Stimulated activated CD4-positive, alpha-beta T cell treated with anti-CD3 and anti-CD28 coated beads, Interleukin-12 subunit alpha, Interleukin-12 subunit beta, amount 100 ng/mL, for 4 hours (primary cell): ENCODE measurements at regions not wholly inside any gene's neighbourhood (a gene's known extent, or its start where the extent isn't known, plus 50 kb on each side); places are given as distances from the start of the nearest gene placed in this dataset.
"Not testable (repeated sequence)": the region's sequence is repeated elsewhere in the genome, so short reads cannot be mapped to it uniquely, and the experiment has no call there.

Source experiments
- DNase-seq: peaks from one replicate; pipeline ENCODE4 v3.0.0-alpha.2; 2020

DNA sequence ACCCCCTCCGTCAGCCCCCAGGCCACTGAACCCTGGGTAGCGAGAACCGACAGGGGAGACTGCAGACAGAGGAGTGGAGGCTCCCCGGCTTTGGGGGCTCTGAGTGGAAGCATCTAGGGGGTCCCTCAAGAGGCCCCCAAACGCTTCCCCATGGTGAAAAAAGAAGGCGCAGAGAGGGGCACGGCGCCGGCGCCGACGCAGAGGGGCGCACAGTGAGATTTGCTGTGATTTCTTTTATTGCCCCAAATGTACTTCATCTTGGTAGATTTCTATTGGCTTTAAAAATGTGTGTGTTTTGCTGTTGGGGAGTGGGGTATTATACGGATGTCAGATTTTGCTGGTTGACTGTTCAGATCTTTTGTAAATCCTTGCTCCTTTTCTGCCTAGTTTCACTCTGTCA is 392.9 kb downstream of the GOLGA6L6 start:
- not testable (repeated sequence) for DNase-seq

DNA sequence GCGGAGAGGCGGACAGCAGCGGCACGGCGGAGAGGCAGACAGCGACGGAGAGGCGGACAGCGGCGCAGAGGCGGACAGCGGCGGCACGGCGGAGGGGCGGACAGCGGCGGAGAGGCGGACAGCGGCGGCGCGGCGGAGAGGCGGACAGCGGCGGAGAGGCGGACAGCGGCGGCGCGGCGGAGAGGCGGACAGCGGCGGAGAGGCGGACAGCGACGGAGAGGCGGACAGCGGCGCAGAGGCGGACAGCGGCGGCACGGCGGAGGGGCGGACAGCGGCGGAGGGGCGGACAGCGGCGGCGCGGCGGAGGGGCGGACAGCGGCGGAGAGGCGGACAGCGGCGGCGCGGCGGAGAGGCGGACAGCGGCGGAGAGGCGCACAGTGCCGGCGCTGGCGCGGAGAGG is 393.6 kb downstream of the GOLGA6L6 start:
- DNase-seq: not testable (repeated sequence)

DNA sequence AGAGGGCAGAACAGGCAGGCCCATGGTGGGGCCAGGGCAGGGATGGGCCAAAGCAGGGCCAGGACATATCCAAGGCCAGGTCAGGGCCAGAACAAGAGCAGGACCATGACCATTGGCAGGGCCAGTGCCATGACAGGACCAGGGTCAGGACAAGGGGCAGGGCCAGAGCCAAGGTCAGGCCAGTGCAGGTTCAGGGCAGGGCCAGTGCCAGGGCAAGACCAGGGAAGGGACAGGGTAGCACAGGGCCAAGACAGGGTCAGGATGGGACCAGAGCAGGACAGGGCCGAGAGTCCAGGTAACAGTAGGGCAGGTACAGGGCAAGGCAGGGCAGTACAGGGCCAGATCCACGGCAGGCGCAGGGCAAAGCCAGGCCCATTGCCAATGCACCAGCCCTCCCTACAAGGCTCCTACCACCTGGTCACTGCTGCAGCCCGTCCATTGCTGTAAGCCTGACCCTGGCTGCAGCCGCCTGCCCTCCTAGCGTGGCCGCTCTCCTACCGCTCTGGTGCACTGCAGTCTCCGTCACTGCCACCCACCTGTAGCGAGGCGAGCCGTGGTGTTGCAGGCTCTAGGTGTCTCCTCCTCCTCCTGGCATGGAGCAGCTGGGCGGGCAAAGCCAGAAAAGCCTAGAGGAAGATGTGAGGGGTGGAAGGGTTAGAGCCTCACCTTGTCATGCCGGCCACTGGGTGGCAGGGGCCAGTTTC is 397.1 kb downstream of the GOLGA6L6 start:
- DNase-seq: not testable (repeated sequence)

DNA sequence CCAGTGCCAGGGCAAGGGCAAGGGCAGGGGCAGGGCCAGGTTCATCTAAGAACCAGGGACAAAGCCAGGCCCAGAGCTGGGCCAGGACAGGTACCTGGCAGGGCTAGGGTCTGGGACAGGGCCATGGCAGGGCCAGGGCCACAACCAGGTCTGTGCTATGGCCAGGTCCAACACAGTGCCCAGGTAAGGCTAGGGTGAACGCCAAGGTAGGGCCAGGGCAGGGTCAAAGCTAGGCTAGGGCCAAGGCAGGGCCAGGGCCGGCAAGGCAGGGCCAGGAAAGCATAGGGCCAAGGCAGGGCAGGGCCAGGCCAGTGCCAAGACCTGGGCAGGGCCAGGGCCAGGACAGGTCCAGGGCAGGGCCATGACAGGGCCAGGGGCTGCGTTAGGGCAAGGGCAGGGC is 398.7 kb downstream of the GOLGA6L6 start:
- not testable (repeated sequence) for DNase-seq

DNA sequence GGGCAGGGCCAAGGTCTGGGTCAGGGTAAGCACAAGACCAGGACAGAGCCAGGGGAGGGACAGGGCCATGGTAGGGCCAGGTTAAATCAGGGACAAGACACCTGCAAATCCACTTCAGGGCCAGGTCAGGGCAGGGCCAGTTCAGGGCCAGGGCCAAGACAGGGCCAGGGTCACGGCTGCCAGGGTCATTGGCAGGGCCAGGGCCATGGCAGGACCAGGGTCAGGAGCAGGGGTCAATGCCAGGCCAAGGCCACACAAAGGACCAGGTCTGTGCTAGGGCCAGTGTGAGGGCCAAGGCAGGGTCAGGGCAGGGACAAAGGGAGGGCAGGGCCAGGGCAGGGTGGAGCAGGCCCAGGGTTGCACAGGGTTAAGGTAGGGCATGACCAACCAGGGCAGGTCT is 399.2 kb downstream of the GOLGA6L6 start:
- DNase-seq: not testable (repeated sequence)

DNA sequence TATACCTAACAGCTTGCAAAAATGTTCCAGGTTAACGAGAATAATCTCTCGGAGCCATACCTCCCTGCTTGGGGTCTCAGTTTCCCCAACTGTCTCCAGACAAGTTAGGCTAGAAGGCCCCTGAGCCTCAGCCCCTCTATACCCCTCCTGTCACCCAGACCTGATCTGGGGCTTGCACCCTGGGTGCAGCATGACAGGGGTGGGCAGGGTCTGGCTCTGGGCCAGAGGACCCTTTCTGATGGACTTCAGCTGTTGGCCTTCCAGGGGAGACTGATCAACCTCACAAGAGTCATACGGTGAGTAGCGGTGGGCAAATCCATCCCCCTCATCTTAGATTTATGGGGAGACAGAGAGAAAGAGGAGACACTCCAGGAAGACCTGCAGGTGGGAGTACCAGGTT is 416.9 kb downstream of the GOLGA6L6 start:
- DNase-seq: not testable (repeated sequence)

DNA sequence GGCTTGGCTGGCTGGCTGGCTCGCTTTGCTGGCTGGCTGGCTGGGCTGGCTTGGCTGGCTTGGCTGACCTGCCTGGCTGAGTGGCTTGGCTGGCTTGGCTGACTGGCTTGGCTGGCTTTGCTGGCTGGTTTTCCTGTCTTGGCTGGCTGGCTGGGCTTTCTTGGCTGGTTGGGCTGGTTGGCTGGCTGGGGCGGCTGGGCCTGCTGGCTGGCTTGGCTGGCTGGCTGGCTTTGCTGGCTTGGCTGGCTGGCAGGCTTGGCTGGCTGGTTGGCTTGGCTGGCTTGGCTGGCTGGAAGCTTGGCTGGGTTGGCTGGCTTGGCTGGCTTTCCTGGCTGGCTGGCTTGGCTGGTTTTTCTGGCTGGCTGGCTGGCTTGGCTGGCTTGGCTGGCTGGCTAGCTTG is 435.6 kb downstream of the GOLGA6L6 start:
- no peak for DNase-seq

DNA sequence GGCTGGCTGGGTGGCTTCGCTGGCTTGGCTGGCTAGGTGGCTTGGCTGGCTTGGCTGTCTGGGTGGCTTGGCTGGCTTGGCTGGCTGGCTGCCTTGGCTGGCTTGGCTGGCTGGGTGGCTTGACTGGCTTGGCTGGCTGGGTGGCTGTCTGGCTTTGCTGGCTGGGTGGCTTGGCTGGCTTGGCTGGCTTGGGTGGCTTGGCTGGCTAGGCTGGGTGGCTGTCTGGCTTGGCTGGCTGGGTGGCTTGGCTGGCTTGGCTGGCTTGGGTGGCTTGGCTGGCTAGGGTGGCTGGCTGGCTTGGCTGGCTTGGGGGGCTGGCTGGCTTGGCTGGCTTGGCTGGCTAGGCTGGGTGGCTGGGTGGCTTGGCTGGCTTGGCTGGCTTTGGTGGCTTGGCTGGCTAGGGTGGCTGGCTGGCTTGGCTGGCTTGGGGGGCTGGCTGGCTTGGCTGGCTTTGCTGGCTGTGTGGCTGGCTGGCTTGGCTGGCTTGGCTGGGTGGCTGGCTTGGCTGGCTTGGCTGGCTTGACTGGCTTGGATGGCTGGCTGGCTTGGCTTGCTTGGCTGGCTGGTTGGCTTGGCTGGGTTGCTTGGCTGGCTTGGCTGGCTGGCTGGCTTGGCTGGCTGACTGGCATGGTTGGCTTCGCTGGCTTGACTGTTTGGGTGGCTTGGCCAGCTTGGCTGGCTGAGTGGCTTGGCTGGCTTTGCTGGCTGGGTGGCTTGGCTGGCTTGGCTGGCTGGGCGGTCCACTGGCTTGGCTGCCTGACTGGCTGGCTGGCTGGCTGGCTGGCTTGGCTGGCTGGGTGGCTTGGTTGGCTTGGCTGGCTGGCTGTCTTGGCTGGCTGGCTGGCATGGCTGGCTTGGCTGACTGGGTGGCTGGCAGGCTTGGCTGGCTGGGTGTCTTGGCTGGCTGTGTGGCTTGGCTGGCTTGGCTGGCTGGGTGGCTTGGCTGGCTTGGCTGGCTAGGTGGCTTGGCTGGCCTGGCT is 436.3 kb downstream of the GOLGA6L6 start:
- DNase-seq: not testable (repeated sequence)

DNA sequence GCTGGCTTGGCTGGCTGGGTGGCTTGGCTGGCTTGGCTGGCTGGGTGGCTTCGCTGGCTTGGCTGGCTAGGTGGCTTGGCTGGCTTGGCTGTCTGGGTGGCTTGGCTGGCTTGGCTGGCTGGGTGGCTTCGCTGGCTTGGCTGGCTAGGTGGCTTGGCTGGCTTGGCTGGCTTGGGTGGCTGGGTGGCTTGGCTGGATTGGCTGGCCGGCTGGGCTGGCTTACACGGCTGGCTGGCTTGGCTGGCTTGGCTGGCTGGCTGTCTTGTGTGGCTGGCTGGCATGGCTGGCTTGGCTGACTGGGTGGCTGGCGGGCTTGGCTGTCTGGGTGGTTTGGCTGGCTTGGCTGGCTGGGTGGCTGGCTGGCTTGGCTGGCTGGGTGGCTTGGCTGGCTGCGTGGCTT is 437.0 kb downstream of the GOLGA6L6 start:
- DNase-seq: not testable (repeated sequence)

DNA sequence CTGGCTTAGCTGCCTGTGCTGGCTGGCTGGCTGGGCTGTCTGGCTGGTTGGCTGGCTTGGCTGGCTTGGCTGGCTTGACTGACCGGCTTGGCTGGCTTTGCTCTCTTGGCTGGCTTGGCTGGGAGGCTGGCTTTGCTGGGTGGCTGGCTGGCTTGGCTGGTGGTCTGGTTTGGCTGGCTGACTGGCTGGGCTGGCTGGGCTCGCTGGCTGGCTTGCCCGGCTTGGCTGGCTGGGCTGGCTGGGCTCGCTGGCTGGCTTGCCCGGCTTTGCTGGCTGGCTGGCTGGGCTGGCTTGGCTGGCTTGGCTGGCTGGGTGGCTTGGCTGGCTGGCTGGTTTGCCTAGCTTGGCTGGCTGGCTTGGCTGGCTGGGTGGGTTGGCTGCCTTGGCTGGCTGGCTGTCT is 438.7 kb downstream of the GOLGA6L6 start:
- DNase-seq: not testable (repeated sequence)

DNA sequence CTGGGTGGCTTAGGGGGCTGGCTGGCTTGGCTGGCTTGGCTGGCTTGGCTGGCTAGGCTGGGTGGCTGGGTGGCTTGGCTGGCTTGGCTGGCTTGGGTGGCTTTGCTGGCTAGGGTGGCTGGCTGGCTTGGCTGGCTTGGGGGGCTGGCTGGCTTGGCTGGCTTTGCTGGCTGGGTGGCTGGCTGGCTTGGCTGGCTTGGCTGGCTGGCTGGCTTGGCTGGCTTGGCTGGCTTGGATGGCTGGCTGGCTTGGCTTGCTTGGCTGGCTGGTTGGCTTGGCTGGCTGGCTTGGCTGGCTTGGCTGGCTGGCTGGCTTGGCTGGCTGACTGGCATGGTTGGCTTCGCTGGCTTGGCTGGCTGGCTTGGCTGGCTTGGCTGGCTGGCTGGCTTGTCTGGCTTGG is 439.4 kb downstream of the GOLGA6L6 start:
- not testable (repeated sequence) for DNase-seq

DNA sequence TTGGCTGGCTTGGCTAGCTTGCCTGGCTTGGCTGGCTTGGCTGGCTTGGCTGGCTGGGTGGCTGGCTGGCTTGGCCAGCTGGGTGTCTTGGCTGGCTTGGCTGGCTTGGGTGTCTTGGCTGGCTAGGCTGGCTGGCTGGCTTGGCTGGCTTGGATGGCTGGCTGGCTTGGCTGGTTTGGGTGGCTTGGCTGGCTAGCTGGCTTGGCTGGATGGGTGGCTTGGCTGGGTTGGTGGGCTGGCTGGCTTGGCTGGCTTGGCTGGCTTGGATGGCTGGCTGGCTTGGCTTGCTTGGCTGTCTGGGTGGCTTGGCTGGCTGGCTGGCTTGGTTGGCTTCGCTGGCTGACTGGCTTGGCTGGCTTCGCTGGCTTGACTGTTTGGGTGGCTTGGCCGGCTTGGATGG is 440.3 kb downstream of the GOLGA6L6 start:
- not testable (repeated sequence) for DNase-seq

DNA sequence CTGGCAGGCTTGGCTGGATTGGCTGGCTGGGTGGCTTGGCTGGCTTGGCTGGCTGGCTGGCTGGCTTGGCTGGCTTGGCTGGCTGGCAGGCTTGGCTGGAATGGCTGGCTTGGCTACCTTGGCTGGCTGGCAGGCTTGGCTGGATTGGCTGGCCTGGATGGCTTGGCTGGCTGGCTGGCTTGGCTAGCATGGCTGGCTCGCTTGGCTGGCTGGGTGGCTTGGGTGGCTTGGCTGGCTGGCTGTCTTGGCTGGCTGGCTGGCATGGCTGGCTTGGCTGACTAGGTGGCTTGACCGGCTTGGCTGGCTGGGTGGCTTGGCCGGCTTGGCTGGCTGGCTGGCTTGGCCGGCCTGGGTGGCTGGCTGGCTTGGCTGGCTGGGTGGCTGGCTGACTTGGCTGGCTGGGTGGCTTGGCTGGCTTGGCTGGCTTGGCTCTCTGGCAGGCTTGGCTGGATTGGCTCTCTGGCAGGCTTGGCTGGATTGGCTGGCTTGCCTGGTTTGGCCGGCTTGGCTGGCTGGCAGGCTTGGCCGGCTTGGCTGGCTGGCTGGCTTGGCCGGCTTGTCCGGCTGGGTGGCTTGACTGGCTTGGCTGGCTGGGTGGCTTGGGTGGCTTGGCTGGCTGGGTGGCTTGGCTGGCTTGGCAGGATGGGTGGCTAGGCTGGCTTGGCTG is 440.9 kb downstream of the GOLGA6L6 start:
- DNase-seq: not testable (repeated sequence)

DNA sequence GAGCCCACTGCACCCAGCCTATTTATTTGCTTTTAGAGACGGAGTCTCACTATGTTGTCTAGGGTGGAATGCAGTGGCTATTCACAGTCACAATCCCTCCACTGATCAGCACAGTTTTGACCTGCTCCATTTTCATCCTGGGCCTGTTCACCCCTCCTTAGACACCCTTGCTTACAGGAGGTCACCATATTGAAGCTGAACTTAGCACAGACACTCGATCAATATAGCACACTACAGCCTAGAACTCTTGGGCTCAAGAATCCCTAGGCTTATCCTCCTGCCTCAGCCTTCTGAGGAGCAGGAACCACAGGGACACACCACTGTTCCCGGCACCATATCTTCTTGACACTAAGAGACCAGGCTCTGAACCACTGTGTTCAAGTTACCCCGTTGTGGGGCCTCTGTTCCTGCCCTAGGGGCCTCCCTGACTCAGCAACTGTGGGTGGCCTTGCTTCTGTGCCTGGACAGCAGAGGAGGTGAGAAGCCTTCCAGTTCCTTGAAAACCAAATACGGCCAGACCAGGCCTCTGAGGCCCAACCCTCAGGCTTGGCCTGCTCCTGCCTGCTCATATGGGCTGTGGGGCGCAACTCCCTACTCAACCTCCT is 445.8 kb downstream of the GOLGA6L6 start:
- DNase-seq: not testable (repeated sequence)

DNA sequence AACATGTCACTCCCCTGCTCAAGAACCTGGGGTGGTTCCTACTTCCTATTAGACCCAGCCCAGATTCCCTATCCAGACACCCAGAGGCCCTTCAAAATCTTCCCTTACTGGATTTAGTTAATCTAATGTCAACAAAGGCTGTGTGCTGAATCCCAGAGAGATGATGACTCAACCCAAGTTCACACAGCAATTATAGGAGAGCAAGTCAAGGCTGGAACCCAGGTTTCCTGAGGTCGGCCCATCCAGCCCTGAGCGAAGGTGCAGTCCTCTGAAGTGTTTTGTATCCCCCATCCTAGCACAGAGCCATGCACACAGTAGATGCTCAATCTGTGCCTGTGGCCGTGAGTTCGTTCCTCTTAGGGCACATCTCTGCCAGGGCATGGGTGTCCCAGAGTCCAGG is 452.1 kb downstream of the GOLGA6L6 start:
- DNase-seq: not testable (repeated sequence)

DNA sequence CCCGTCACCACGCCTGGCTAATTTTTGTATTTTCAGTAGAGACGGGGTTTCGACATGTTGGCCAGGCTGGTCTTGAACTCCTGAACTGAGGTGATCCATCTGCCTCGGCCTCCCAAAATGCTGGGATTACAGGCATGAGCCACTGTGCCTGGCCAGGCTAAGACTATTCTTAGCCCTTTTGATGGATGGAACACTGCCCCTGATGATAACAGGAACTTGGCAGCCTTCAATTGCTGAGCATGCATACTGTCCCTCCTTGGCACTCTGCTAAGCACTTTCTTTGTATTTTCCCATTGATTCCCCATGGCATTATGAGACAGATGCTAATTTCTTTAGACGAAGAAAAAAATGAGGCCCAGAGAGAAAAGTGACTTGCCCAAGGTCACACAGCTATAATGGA is 457.6 kb downstream of the GOLGA6L6 start:
- not testable (repeated sequence) for DNase-seq

DNA sequence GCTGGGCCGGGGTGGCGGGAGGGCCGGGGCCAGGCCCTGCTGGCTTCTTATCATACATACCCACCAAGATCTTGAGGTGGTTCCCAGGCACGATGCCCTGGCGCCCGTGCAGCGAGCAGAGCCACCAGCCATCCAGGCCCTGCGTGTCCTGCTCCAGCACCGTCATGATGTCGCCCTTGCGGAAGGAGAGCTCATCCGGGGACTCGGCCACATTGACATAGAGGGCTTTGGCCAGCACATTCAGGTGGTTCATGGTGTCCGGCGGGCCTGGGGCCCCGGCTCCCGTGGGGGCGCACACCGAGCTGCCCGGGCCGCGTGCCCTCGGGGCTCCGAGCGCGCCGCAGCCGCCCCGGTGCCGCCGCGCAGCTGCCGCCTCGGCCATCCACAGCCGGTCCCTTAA is 467.5 kb downstream of the GOLGA6L6 start:
- DNase-seq: not testable (repeated sequence)

DNA sequence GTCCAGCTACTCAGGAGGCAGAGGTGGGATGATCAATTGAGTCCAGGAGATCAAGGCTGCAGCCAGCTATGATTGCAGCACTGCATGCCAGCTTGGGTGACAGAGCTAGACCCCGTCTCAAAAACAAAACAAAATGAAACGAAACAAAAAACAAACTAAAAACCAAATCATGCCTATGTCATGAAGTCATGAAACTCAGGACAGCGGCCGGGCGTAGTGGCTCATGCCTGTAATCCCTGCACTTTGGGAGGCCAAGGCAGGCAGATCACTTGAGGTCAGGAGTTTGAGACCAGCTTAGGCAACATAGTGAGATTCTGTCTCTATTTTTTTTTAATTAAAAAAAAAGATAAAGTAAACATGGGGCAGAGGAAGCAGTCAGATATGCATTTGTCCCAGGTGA is 472.6 kb downstream of the GOLGA6L6 start:
- DNase-seq: not testable (repeated sequence)

DNA sequence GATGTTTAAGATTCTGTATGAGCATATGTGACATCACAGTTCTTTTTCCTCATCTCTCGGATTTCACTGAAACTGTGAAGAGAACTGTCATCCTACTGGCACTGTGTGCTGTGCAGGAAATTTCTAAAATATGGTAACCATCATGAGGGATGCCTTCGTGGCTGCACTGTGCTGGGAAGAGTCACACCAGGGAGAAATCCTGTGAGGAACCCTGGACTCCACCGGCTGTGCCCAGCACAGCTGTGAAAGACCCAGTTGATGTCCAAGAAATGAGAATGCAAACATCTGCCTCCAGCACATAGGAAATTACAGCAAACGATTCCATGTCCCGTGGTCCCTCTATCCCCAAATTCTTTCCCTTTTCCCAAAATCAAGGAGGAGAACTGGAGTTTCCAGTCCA is 475.4 kb downstream of the GOLGA6L6 start:
- DNase-seq: not testable (repeated sequence)

DNA sequence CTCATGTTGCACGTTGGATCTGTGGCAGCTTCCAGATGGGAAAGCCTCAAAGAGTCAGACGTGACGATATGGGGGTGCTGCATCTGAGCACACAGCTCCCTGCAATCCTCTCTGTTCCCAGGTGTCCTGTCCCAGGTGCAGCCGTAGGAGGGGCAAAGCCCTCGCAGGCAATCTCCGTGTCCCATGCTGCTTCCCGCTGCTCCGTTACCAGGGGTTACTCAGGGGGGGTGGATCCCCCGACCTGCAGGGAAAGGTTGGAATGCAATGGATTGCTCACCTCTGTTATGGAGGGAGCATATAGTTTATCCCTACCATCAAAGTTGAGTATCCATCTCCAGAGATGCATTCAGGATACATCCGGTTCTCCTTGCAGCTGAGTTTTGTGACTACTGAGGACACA is 476.1 kb downstream of the GOLGA6L6 start:
- DNase-seq: not testable (repeated sequence)

DNA sequence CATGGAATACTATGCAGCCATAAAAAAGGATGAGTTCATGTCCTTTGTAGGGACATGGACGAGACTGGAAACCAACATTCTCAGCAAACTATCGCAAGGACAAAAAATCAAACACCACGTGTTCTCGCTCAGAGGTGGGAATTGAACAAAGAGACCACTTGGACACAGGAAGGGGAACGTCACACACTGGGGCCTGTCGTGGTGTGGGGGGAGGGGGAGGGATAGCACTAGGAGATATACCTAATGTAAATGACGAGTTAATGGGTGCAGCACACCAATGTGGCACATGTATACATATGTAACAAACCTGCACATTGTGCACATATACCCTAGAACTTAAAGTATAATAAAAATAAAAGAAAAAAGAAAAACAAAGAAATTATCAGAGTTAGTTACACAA is 478.4 kb downstream of the GOLGA6L6 start:
- DNase-seq: not testable (repeated sequence)

DNA sequence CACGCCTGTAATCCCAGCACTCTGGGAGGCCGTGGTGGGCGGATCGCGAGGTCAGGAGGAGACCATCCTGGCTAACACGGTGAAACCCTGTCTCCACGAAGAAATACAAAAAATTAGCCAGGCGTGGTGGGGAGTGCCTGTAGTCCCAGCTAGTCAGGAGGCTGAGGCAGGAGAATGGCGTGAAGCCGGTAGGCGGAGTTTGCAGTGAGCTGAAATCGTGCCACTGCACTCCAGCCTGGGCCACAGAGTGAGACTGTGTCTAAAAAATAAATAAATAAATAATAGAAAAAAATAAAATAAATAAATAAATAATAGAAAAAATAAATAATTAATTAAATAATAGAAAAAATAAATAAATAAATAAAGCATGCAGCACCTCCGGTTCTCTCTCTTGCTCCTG is 480.8 kb downstream of the GOLGA6L6 start:
- DNase-seq: not testable (repeated sequence)

DNA sequence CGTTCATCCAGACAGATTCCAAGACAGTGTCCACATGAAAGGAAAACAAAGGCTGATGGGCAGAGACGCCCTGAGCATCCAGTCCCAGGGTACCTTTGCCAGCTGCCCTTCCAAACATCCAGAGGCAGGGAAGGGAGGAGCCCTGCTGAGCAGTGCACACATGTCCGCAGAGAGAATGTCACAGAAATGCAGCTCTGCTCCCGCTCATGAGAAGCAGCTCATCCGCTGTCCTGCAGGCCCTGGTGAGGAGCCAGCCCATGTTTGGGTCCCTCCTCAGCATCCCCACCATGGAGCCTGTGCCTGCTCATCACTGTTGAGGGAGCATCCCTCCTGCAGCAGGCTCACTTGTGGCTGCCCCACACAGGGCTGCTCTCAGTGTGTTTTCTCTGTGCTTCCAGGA is 484.7 kb downstream of the GOLGA6L6 start:
- DNase-seq: not testable (repeated sequence)
